ENCODE measurements at regions not wholly inside any gene's neighbourhood (a gene's known extent, or its start where the extent isn't known, plus 50 kb on each side); places are given as distances from the start of the nearest gene placed in this dataset.

GRCh38 chr2:64356906-64357305 is 97.1 kb upstream of the LGALSL start:
- TF ChIP-seq CTCF (optimal IDR thresholded peaks at IDR 0.05 in 1 of 3, IDR thresholded peaks at IDR 0.05 in 1 of 3, conservative IDR thresholded peaks at IDR 0.05 in 1 of 3; ENCODE audit: extremely low read depth in 1 of 3, insufficient read depth in 2 of 3, low read length in 3 of 3): no peak
- no peak for TF ChIP-seq EZH2 (IDR thresholded peaks at IDR 0.05; ENCODE audit: low read length)
